ENCODE measurements at regions not wholly inside any gene's neighbourhood (a gene's known extent, or its start where the extent isn't known, plus 50 kb on each side); places are given as distances from the start of the nearest gene placed in this dataset.

DNA sequence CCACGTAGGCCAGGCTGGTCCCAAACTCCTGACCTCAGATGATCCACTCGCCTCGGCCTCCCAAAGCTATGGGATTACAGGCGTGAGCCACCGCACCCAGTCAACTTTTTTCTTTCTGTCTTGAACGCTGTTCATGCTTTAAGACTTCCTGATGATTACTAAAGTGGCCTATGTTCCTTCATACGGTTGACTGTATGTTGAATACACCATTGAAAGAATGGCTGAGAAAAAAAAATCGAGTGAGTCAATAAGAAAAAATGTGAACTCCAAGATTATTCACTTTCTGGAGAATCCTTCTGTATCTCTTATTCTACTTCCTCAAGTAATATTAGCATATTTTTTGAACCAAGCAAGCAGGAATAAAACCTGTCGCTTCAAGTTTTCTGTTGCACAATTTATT is 955.0 kb downstream of the GATA3 start:
- intact Hi-C loops (cut with DNase I; ENCODE audit: low total_unique reads): no loop called here
- Histone ChIP-seq H3K27ac (no peak overlapping the region), H3K9me3 (no peaks in the 10 kb centered on the region), H3K4me3 (no peak overlapping the region), H3K36me3 (no peaks in the 10 kb centered on the region), H3K27me3 (no peaks in the 10 kb centered on the region), H3K4me1 (peaks cover 0 to 26% (median 0%) of the 10 kb centered on the region in 4 donors)
- no peak for DNase-seq
- TF ChIP-seq, protein P1, sequence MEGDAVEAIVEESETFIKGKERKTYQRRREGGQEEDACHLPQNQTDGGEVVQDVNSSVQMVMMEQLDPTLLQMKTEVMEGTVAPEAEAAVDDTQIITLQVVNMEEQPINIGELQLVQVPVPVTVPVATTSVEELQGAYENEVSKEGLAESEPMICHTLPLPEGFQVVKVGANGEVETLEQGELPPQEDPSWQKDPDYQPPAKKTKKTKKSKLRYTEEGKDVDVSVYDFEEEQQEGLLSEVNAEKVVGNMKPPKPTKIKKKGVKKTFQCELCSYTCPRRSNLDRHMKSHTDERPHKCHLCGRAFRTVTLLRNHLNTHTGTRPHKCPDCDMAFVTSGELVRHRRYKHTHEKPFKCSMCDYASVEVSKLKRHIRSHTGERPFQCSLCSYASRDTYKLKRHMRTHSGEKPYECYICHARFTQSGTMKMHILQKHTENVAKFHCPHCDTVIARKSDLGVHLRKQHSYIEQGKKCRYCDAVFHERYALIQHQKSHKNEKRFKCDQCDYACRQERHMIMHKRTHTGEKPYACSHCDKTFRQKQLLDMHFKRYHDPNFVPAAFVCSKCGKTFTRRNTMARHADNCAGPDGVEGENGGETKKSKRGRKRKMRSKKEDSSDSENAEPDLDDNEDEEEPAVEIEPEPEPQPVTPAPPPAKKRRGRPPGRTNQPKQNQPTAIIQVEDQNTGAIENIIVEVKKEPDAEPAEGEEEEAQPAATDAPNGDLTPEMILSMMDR (IDR thresholded peaks at IDR 0.05): no peak

DNA sequence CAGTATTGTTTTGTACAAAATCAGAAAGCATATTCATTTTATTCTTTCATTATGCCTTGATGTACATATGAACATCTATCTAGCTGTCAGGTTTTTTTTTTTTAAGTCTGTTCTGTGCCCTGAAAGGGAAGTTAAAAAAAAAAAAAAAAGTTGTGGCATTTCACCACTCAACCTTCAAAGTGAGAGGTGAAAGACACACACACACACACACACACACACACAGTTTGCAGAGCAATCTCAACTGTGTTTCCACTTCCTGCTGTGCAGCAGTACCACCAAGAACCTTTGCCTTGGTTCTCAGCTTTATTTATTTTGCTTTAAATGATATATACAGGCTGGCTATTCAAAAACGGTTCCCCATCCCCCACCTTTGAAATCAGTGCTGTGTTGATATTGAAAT is 955.6 kb downstream of the GATA3 start:
- no peaks in the 10 kb centered on the region for H3K9me3 ChIP-seq
- no peak overlapping the region for H3K27ac ChIP-seq
- H3K4me3 ChIP-seq: no peak overlapping the region
- peaks cover 0 to 20% (median 0%) of the 10 kb centered on the region in 4 donors for H3K4me1 ChIP-seq
- TF ChIP-seq, protein P1 (IDR thresholded peaks at IDR 0.05): no peak
- no peaks in the 10 kb centered on the region for H3K27me3 ChIP-seq
- intact Hi-C loops (cut with DNase I; ENCODE audit: low total_unique reads): no loop called here
- DNase-seq: no peak
- no peaks in the 10 kb centered on the region for H3K36me3 ChIP-seq

DNA sequence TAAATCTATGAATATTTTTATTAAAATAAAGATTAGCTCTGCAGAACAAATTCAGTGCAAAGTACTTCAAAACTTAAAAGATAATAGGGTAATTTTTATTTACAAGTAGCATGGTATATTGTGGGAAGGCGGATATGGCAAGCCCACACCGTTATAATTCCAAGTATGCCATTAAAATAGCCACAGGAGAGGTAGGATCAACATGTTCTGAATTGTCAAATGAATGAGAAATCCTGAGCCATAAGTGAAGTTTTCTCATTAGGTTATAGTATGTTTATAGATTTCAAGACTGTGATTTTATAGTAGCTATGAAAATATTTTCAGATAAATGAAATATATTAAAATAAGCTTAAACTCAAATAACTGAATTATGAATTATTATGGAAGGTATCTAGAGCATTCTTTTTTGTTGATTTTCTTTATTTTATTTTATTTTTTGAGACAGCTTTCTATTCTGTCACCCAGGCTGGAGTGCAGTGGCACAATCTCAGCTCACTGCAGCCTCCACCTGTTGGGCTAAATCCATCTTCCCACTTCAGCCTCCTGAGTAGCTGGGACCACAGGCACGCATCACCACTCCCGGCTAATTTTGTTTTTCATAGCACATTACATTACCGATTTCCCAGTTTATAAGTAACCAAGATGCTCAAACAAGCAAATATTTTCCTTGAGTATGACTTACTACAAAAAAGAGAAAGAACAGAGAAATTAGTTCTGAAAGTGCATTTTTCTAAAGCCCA is 956.6 kb downstream of the GATA3 start:
- no peaks in the 10 kb centered on the region for H3K27me3 ChIP-seq
- intact Hi-C loops (cut with DNase I; ENCODE audit: low total_unique reads): no loop called here
- H3K4me3 ChIP-seq: no peak overlapping the region
- no peaks in the 10 kb centered on the region for H3K9me3 ChIP-seq
- H3K27ac ChIP-seq: no peak overlapping the region
- DNase-seq: no peak
- TF ChIP-seq, protein P1 (IDR thresholded peaks at IDR 0.05): no peak
- no peaks in the 10 kb centered on the region for H3K36me3 ChIP-seq
- peaks cover 0 to 19% (median 0%) of the 10 kb centered on the region in 4 donors for H3K4me1 ChIP-seq

DNA sequence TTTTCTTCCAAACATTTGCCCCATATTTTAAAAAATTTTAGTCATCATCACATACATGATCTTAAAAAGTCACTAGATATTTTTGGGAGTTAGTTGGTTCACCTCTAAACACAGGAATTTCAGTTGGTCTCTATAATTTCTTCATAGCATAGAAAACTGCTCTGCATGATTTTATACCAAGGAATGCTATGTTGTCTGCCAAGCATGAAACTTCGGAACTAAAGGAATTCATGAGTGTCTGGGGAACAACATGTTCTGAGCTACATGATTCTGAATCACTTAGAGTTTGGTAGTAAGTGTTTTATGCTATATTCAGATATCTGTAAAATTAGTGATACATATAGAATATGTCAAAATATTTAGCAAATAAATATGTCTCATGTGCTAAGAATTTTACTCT is 957.8 kb downstream of the GATA3 start:
- TF ChIP-seq, protein P1 (IDR thresholded peaks at IDR 0.05): no peak
- intact Hi-C loops (cut with DNase I; ENCODE audit: low total_unique reads): no loop called here
- Histone ChIP-seq H3K27me3 (no peaks in the 10 kb centered on the region), H3K4me3 (no peak overlapping the region), H3K9me3 (no peaks in the 10 kb centered on the region), H3K36me3 (no peaks in the 10 kb centered on the region), H3K27ac (peak overlapping the region in 1 of 2 donors; percentile 35), H3K4me1 (peaks cover 0 to 19% (median 0%) of the 10 kb centered on the region in 4 donors)
- no peak for DNase-seq

DNA sequence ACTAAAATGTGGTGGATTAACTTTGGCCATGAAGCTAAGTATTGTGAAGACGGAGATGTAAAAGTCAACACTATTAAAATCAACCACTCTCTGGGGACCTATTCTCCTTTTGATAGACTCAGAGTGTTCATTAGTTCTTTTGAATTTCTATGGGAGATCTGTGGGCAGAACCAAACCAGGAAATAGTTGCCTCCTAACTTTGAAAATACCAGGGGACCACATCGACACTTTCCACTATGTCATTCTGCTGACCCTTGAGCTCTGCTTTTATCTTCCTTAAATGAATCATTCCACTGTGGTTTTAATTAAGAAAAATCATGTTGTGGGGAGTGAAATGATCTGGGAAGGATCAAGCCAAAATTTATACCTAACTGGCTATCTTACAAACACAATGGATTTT is 960.5 kb downstream of the GATA3 start:
- H3K4me1 ChIP-seq: peaks cover 0 to 25% (median 0%) of the 10 kb centered on the region in 4 donors
- no peaks in the 10 kb centered on the region for H3K27me3 ChIP-seq
- intact Hi-C loops (cut with DNase I; ENCODE audit: low total_unique reads): no loop called here
- no peak for DNase-seq
- H3K36me3 ChIP-seq: no peaks in the 10 kb centered on the region
- no peak overlapping the region for H3K4me3 ChIP-seq
- no peak overlapping the region for H3K27ac ChIP-seq
- TF ChIP-seq, protein P1 (IDR thresholded peaks at IDR 0.05): no peak
- no peaks in the 10 kb centered on the region for H3K9me3 ChIP-seq

Measured in tibial artery (tissue), 4 donors.